ENCODE measurements at regions not wholly inside any gene's neighbourhood (a gene's known extent, or its start where the extent isn't known, plus 50 kb on each side); places are given as distances from the start of the nearest gene placed in this dataset.

DNA sequence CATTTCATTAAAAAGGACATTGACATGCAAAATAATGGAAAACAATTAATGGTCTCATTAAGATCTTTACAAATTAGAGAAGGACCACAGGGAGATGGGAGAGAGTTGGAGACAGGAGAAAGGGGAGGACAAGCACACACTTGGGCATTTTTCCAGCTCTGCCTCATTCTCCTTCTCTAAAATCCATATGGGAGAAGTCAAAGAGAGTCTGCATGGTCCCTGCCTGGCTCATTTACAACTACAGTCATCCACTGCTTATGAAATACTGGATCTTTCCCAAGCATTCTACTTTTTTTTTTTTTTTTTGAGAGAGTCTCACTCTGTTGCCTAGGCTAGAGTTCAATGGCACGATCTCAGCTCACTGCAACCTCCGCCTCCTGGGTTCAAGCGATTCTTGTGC, 518.9 kb upstream of the CELF2 start:
- no peak for DNase-seq (ENCODE audit: low read depth in 1 of 2, low spot score in 1 of 2)

GRCh38 chr10:10499839-10500238, 517.8 kb upstream of the CELF2 start:
- WGBS (ENCODE audit: missing lambda C conversion rate): 10% methylated on average over 2 of the region's 2 CpGs
- FAIRE-seq: no peak
- no peak overlapping the region for H3K27ac ChIP-seq
- H3K4me1 ChIP-seq: no peaks in the 10 kb centered on the region
- POLR2A ChIA-PET: no interaction called here
- no peak overlapping the region for H3K4me3 ChIP-seq
- no peak for DNase-seq (ENCODE audit: low read depth in 1 of 2, low spot score in 1 of 2)
- no peak for ATAC-seq
- H3K9me3 ChIP-seq: no peaks in the 10 kb centered on the region
- no peak overlapping the region for H3K4me2 ChIP-seq
- TF ChIP-seq CTCF (IDR thresholded peaks at IDR 0.05) (no peak), TP53 (CRISPR knock-in tag; IDR thresholded peaks at IDR 0.05) (no peak), SMC3 (IDR thresholded peaks at IDR 0.05) (no peak), NPAS2 (CRISPR knock-in tag; IDR thresholded peaks at IDR 0.05; ENCODE audit: borderline replicate concordance) (no peak), POLR2AphosphoS2 (conservative IDR thresholded peaks at IDR 0.05; ENCODE audit: low read length) (no peak), HOXB5 (CRISPR knock-in tag; IDR thresholded peaks at IDR 0.05) (no peak), REST (IDR thresholded peaks at IDR 0.05) (no peak), RFX5 (IDR thresholded peaks at IDR 0.05) (no peak), ESRRA (IDR thresholded peaks at IDR 0.05; ENCODE audit: borderline replicate concordance, low read length) (no peak), RNF2 (IDR thresholded peaks at IDR 0.05; ENCODE audit: borderline replicate concordance, low read depth) (no peak)
- TF ChIP-seq, protein P1, sequence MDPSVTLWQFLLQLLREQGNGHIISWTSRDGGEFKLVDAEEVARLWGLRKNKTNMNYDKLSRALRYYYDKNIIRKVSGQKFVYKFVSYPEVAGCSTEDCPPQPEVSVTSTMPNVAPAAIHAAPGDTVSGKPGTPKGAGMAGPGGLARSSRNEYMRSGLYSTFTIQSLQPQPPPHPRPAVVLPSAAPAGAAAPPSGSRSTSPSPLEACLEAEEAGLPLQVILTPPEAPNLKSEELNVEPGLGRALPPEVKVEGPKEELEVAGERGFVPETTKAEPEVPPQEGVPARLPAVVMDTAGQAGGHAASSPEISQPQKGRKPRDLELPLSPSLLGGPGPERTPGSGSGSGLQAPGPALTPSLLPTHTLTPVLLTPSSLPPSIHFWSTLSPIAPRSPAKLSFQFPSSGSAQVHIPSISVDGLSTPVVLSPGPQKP (IDR thresholded peaks at IDR 0.05; ENCODE audit: low read depth, low read length): no peak
- CTCF ChIA-PET: no interaction called here

More for the DNA sequence above, 518.9 kb upstream of the CELF2 start:
- 48% methylated on average over 3 of the region's 3 CpGs for WGBS (ENCODE audit: missing lambda C conversion rate)
- H3K4me1 ChIP-seq: no peaks in the 10 kb centered on the region
- FAIRE-seq (no peak), ATAC-seq (no peak)
- POLR2A ChIA-PET: no interaction called here
- H3K4me2 ChIP-seq: no peak overlapping the region
- CTCF ChIA-PET: no interaction called here
- no peak overlapping the region for H3K4me3 ChIP-seq
- H3K27ac ChIP-seq: no peak overlapping the region
- H3K9me3 ChIP-seq: no peaks in the 10 kb centered on the region
- no peak for TF ChIP-seq RCOR1 (IDR thresholded peaks at IDR 0.05; ENCODE audit: low read depth, low read length)
- no peak for TF ChIP-seq TFCP2L1 (CRISPR knock-in tag; IDR thresholded peaks at IDR 0.05)
- no peak for TF ChIP-seq HES2 (IDR thresholded peaks at IDR 0.05)
- no peak for TF ChIP-seq CHD2 (IDR thresholded peaks at IDR 0.05; ENCODE audit: low read length, partially characterized antibody)
- no peak for TF ChIP-seq EHF (CRISPR knock-in tag; IDR thresholded peaks at IDR 0.05)
- TF ChIP-seq ZC3H11A (IDR thresholded peaks at IDR 0.05): no peak
- no peak for TF ChIP-seq CEBPB (IDR thresholded peaks at IDR 0.05)

DNA sequence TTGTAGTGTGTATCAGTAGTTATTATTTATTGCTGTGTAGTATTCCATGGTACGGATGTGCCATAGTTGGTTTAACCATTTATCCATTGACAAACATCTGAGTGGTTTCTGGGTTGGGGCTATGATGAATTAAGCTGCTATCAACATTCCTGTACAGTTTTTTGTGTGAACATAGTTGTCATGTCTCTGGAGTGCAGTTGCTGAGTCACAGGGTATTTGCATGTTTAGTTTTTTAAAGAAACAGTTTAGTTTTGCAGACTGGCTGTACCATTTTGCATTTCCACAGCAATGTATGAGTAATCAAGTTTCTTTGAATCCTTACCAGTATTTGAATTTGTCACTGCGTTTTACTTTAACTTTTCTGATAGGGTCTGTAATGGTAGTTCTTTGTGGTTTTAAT, 516.7 kb upstream of the CELF2 start:
- Histone ChIP-seq H3K9me3 (no peaks in the 10 kb centered on the region), H3K4me1 (no peaks in the 10 kb centered on the region), H3K27ac (no peak overlapping the region), H3K4me3 (no peak overlapping the region), H3K4me2 (no peak overlapping the region)
- WGBS (ENCODE audit: missing lambda C conversion rate): 27% methylated on average over 2 of the region's 2 CpGs
- no peak for ATAC-seq
- ChIA-PET CTCF (no interaction called here), POLR2A (no interaction called here)
- no peak for FAIRE-seq
- no peak for DNase-seq (ENCODE audit: low read depth in 1 of 2, low spot score in 1 of 2)
- TF ChIP-seq RNF2 (IDR thresholded peaks at IDR 0.05; ENCODE audit: borderline replicate concordance, low read depth): no peak
- TF ChIP-seq GATA3 (IDR thresholded peaks at IDR 0.05; ENCODE audit: borderline replicate concordance): no peak
- TF ChIP-seq CBX2 (IDR thresholded peaks at IDR 0.05; ENCODE audit: borderline replicate concordance, low read depth): no peak
- TF ChIP-seq ESRRA (IDR thresholded peaks at IDR 0.05; ENCODE audit: borderline replicate concordance, low read length): no peak
- TF ChIP-seq RAD21 (conservative IDR thresholded peaks at IDR 0.05 in 1 of 2, IDR thresholded peaks at IDR 0.05 in 1 of 2): no peak
- no peak for TF ChIP-seq CBX8 (IDR thresholded peaks at IDR 0.05)
- TF ChIP-seq ATOH8 (CRISPR knock-in tag; IDR thresholded peaks at IDR 0.05; ENCODE audit: low read depth): no peak
- no peak for TF ChIP-seq FOSL2 (IDR thresholded peaks at IDR 0.05)
- TF ChIP-seq FOSL2 (CRISPR knock-in tag; IDR thresholded peaks at IDR 0.05): no peak
- no peak for TF ChIP-seq BHLHE40 (IDR thresholded peaks at IDR 0.05; ENCODE audit: low read depth, low read length)
- TF ChIP-seq MAFK (IDR thresholded peaks at IDR 0.05; ENCODE audit: partially characterized antibody): no peak
- no peak for TF ChIP-seq ZC3H11A (IDR thresholded peaks at IDR 0.05)
- no peak for TF ChIP-seq HEYL (CRISPR knock-in tag; IDR thresholded peaks at IDR 0.05)
